Peyer's patch (tissue), 4 donors: ENCODE measurements at regions not wholly inside any gene's neighbourhood (a gene's known extent, or its start where the extent isn't known, plus 50 kb on each side); places are given as distances from the start of the nearest gene placed in this dataset.

Source experiments
- POLR2A ChIP-seq, 2 donors: fragments of 450-650 bp; IDR thresholded peaks; one replicate each; pipeline ENCODE4 v1.5.1; 2017; ENCODE audit warnings: antibody characterized with exemption in 2 of 2, mild to moderate bottlenecking in 2 of 2, moderate library complexity in 2 of 2
- TF ChIP-seq, protein P1 (sequence below), 6 experiments: fragments of 450-650 bp in 4 of 6; fragments of 200-600 bp in 2 of 6; sonication (generic) in 1 of 6; IDR thresholded peaks; one replicate each; pipeline ENCODE4 v1.5.1; 2017 to 2019; ENCODE audit warnings: antibody characterized with exemption in 6 of 6, mild to moderate bottlenecking in 3 of 6, moderate library complexity in 1 of 6

DNA sequence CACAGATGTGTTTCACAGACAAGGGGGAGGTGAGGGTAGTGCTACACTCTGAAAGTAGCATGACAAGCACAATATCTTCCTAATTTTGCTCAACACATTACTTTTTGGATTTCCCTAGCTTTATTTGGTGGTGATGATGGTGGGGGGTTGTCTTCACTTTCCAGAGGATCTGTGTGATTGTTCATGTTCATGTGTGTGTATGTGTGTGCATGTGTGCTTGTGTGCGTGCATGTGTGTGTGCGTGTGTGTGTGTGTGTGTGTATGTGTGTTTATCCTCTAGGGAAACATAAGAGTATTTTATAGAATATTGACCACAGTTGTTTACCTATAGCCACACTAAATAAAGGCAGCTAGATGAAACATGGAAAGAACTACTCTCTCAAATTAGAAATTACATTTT, 183.8 kb upstream of the EYA4 start:
- TF ChIP-seq, protein P1, sequence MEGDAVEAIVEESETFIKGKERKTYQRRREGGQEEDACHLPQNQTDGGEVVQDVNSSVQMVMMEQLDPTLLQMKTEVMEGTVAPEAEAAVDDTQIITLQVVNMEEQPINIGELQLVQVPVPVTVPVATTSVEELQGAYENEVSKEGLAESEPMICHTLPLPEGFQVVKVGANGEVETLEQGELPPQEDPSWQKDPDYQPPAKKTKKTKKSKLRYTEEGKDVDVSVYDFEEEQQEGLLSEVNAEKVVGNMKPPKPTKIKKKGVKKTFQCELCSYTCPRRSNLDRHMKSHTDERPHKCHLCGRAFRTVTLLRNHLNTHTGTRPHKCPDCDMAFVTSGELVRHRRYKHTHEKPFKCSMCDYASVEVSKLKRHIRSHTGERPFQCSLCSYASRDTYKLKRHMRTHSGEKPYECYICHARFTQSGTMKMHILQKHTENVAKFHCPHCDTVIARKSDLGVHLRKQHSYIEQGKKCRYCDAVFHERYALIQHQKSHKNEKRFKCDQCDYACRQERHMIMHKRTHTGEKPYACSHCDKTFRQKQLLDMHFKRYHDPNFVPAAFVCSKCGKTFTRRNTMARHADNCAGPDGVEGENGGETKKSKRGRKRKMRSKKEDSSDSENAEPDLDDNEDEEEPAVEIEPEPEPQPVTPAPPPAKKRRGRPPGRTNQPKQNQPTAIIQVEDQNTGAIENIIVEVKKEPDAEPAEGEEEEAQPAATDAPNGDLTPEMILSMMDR (IDR thresholded peaks at IDR 0.05), result no peak
- TF ChIP-seq POLR2A (IDR thresholded peaks at IDR 0.05), result no peak
